Ovary (tissue), 7 donors: ENCODE measurements at regions not wholly inside any gene's neighbourhood (a gene's known extent, or its start where the extent isn't known, plus 50 kb on each side); places are given as distances from the start of the nearest gene placed in this dataset.

Source experiments
- DNase-seq, 5 donors: peaks; one replicate each; pipeline ENCODE4 v3.0.0-alpha.2; 2019 to 2020
- H3K27ac ChIP-seq, 2 donors: fragments of 200-600 bp; one replicate each; pipeline versions ENCODE4 v1.5.1 to v1.8.0; 2019 to 2022
- H3K27me3 ChIP-seq: fragments of 200-600 bp; one replicate; pipeline ENCODE4 v1.8.0; 2022
- H3K36me3 ChIP-seq: fragments of 200-600 bp; sonication (generic); one replicate; pipeline ENCODE4 v1.5.1; 2019
- H3K4me1 ChIP-seq: one replicate; pipeline ENCODE4 v1.8.1; 2013; ENCODE audit warnings: mild to moderate bottlenecking, moderate library complexity; ENCODE audit not compliant: insufficient read depth
- H3K4me3 ChIP-seq: fragments of 200-600 bp; sonication (generic); one replicate; pipeline ENCODE4 v1.5.1; 2017
- H3K9me3 ChIP-seq, 2 donors: fragments of 200-600 bp in 1 of 2; sonication (generic) in 1 of 2; one replicate each; pipeline versions ENCODE4 v1.5.1 to v1.8.1; 2013 to 2019; ENCODE audit warnings: mild to moderate bottlenecking in 1 of 2, moderate library complexity in 1 of 2
- CTCF ChIP-seq, 3 donors: fragments of 450-650 bp in 2 of 3; fragments of 200-600 bp in 1 of 3; IDR thresholded peaks; one replicate each; pipeline versions ENCODE4 v1.5.1 to v1.8.0; 2016 to 2022; ENCODE audit warnings: antibody characterized with exemption in 3 of 3, mild to moderate bottlenecking in 1 of 3
- EP300 ChIP-seq: sonication (generic); formaldehyde crosslinking; IDR thresholded peaks from one replicate; pipeline ENCODE4 v1.6.1; 2017; ENCODE audit warnings: antibody characterized with exemption
- POLR2A ChIP-seq: fragments of 450-650 bp; IDR thresholded peaks from one replicate; pipeline ENCODE4 v1.6.1; 2017; ENCODE audit warnings: antibody characterized with exemption, mild to moderate bottlenecking, moderate library complexity
- WGBS, 3 donors: extraction: QIAGEN DNeasy Blood & Tissue Kit in 1 of 3; methylation state at CpG; one replicate each; pipeline versions ENCODE4 v1.1.5 to v1.1.7; 2013 to 2017; 5-methylcytosine and 5-hydroxymethylcytosine counted together
- intact Hi-C, 4 donors: fragments of 100-400 bp; cut with DNase I; formaldehyde crosslinking; loops; one replicate each; pipeline versions ENCODE4 v1.11.0 to v1.15.1; 2022 to 2023
- donor health status: DM: no; HTN: no; CAD: no; lungs with moderate emphysema.
- donor health status: DM: no; HTN: no; CAD: no.
- donor health status: Bipolar disorder and iron deficiency.
- donor health status: DM: no; HTN: no; CAD: no.
- donor health status: DM: yes; HTN: yes; CAD: no.

DNA sequence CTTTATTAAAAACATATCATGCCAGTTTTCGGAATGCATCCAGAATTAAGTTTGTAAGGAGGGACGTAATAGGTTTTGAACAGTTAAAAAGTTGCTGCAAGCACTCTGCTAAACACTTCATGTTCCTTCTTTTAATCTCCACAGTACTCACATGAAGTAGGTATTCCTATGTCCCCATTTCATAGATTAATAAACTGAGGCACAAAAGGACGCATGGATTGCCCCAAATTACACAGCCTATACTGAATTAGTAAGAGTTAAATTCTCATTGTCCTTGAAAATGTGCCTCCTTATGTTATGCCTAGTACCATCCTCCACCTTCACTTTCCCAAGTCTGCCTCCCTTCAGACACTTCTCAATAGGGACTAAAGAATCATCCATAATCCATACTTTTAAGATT, 358.9 kb upstream of the ATP5MC3 start:
- intact Hi-C loops, result no loop called here
- TF ChIP-seq POLR2A, result no peak
- TF ChIP-seq EP300, result no peak
- TF ChIP-seq CTCF (IDR thresholded peaks at IDR 0.05), result no peak
- WGBS, 3 donors, result 86 to 88% (median 87%) methylated on average over 3 of the region's 3 CpGs

DNA sequence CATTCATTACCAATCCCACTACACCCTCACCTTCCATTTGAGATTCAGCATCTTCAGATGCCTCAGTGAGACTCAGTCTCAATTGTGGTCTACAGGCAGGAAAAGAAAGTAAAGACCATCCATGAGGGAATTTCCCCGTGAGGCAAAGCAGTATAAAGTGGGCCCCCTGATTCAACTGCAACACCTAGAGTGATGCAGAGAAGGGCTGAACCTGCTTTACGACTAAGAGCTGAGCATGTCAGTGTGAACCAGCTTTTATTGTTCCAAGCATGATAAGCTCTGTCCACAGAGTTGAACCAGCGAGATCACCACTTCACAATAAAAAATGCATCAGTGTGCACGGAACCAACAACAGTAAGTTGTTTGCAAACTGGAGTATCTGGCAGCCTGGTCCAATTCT, 357.6 kb upstream of the ATP5MC3 start:
- 69 to 75% (median 75%) methylated on average over 4 of the region's 4 CpGs for WGBS, 3 donors
- DNase-seq, result no peak
- H3K27ac ChIP-seq, result no peak overlapping the region
- no peaks in the 10 kb centered on the region for H3K9me3 ChIP-seq
- H3K36me3 ChIP-seq, result no peaks in the 10 kb centered on the region
- H3K4me3 ChIP-seq, result no peak overlapping the region
- TF ChIP-seq POLR2A, result no peak
- TF ChIP-seq EP300, result no peak
- no peak for TF ChIP-seq CTCF (IDR thresholded peaks at IDR 0.05)
- intact Hi-C loops, result no loop called here
- no peaks in the 10 kb centered on the region for H3K27me3 ChIP-seq
- H3K4me1 ChIP-seq, result no peaks in the 10 kb centered on the region

More for the DNA sequence above, 358.9 kb upstream of the ATP5MC3 start:
- no peak for DNase-seq
- H3K4me1 ChIP-seq, result no peaks in the 10 kb centered on the region
- no peaks in the 10 kb centered on the region for H3K9me3 ChIP-seq
- no peak overlapping the region for H3K4me3 ChIP-seq
- no peaks in the 10 kb centered on the region for H3K36me3 ChIP-seq
- H3K27ac ChIP-seq, result no peak overlapping the region
- no peaks in the 10 kb centered on the region for H3K27me3 ChIP-seq

DNA sequence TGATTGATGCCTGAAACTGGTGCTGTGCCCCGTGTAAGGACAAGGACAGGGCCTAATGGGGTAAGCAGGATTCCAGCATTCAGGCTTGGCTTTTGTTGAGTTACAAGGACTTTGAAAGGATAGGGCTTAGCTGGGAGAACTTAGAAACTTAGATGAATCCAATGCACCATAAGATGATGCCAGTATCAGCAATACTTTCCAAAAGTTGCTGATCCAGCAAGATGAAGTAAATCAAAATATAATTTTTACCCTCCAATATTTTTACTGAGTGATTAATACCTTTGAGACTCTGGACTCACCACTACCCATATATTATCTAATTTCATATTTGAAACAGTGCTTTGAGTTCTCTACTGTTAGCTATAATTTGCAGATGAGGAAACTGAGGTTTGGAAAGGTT, 354.5 kb upstream of the ATP5MC3 start:
- no peaks in the 10 kb centered on the region for H3K27me3 ChIP-seq
- WGBS, 3 donors, result 28 to 50% (median 33%) methylated on average over 1 of the region's 1 CpG
- DNase-seq, result no peak
- H3K4me3 ChIP-seq, result no peak overlapping the region
- no peaks in the 10 kb centered on the region for H3K4me1 ChIP-seq
- no peak overlapping the region for H3K27ac ChIP-seq
- H3K36me3 ChIP-seq, result no peaks in the 10 kb centered on the region
- TF ChIP-seq POLR2A (no peak), CTCF (IDR thresholded peaks at IDR 0.05) (no peak), EP300 (no peak)
- H3K9me3 ChIP-seq, result no peaks in the 10 kb centered on the region
- intact Hi-C loops, result no loop called here

DNA sequence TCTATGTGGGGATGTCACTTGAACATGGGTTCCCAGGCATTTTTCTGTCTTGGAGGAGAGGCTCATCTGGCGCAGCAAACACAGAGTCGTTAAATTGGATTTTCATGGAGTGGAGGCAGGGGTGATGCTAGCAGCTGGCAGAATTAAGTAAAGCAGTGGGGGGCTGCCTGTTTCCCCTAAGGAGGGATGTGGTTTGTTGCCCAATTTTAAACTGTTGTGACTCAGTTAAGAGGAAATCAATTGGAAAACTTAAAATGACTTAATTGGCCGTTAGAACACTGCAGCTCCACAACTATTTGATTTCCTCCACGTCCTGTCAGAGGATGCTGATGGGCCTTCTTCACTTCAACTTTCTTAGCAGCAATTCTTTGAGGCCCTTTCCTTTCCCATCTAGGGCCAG, 354.1 kb upstream of the ATP5MC3 start:
- intact Hi-C loops, result no loop called here
- DNase-seq, result no peak
- H3K4me3 ChIP-seq, result no peak overlapping the region
- H3K27me3 ChIP-seq, result no peaks in the 10 kb centered on the region
- TF ChIP-seq CTCF (IDR thresholded peaks at IDR 0.05), result no peak
- TF ChIP-seq EP300, result no peak
- TF ChIP-seq POLR2A, result no peak
- no peaks in the 10 kb centered on the region for H3K9me3 ChIP-seq
- H3K4me1 ChIP-seq, result no peaks in the 10 kb centered on the region
- H3K27ac ChIP-seq, result no peak overlapping the region
- WGBS, 3 donors, result 71 to 76% (median 72%) methylated on average over 4 of the region's 4 CpGs
- no peaks in the 10 kb centered on the region for H3K36me3 ChIP-seq

DNA sequence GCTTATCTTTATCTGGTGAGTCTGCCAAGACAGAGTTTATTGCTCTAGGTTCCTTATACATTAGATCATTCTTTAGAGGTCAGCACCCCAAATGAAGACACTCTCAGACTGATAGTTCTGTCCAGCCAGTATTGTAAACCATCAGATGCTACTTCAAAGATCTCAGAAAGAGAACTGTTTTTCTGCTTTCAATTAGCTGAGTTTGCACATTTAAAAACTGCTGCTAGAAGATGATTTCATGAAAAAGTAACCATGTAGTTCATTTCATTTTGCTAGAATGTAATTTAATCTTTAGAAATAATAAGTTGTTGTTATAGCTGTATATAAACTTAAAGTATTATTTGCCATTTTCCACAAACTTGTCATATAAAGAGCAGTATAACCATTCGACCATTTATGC, 344.5 kb upstream of the ATP5MC3 start:
- WGBS, 3 donors, result 62 to 79% (median 63%) methylated on average over 1 of the region's 1 CpG
- Histone ChIP-seq H3K27ac (no peak overlapping the region), H3K27me3 (no peaks in the 10 kb centered on the region), H3K9me3 (no peaks in the 10 kb centered on the region), H3K4me1 (no peaks in the 10 kb centered on the region), H3K36me3 (no peaks in the 10 kb centered on the region), H3K4me3 (no peak overlapping the region)
- no peak for DNase-seq
- TF ChIP-seq POLR2A (no peak), CTCF (IDR thresholded peaks at IDR 0.05) (no peak), EP300 (no peak)
- intact Hi-C loops, result no loop called here
